ENCODE measurements at regions not wholly inside any gene's neighbourhood (a gene's known extent, or its start where the extent isn't known, plus 50 kb on each side); places are given as distances from the start of the nearest gene placed in this dataset.

DNA sequence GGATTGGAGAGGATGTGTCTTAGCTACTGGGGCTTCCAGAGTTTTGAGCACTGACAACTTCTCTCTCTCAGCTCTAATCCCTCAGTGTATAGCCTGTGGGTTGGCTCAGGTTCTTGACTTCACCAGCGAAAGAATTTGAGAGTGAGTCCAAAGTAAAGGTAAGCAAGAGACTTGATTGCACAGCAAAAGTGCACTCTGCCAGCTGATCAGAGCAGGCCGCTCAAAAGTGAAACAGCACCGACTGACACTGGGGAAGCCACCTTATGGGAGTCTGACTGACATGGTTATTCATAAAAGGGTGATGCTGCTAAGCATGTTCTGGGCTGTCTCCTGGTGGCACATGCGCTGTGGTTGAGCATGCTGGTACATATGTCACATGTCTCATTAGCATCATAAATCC is 389.5 kb downstream of the CBLN4 start:
- FAIRE-seq = no peak

DNA sequence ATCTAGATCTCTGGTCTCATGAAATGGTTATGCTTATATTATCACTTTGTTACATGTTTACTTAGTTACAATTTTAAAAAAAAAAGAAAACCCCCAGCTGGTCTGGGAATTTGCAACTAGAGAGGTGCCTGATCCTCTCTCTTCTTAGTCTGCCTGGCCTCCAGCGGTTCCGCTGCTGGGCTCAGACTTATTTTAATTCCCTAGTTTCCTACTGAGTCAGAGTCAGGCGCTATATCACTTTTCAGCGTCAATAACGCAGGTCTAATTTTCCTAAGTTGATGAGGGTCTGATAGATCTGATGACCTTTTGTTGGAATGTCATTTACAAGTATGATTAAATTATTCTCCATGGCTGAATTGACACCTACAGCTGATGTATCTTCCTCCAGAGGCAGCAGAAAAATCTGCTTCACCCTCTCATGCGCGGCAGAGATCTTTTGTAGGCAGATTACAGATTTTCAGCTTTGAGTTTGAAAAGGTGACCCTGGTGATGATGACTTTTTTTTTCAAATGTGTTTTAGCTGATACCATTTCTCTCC is 391.0 kb downstream of the CBLN4 start:
- FAIRE-seq (no peak), DNase-seq (ENCODE audit: low spot score in 2 of 2) (no peak)

More for the DNA sequence above, 389.5 kb downstream of the CBLN4 start:
- no peak for DNase-seq (ENCODE audit: low spot score in 2 of 2)

DNA sequence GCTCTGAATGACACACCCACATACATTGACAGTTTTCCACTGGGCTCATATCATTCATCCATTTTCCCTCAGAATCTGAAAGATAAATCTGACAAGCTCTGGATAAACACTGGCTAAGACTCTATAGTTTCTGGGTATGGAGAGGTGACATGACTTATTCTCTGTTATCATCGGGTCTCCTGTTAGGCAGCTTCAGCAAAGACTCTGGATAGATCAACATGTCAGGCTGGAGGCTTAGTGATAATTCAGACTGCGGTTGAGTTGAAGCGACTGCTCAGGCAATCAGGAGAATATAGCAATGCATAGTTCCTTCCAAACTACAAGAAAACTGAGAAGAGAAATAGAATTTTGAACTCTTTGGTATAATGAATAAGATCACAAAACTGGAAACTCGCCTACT is 394.6 kb downstream of the CBLN4 start:
- no peak for DNase-seq (ENCODE audit: low spot score in 2 of 2)

DNA sequence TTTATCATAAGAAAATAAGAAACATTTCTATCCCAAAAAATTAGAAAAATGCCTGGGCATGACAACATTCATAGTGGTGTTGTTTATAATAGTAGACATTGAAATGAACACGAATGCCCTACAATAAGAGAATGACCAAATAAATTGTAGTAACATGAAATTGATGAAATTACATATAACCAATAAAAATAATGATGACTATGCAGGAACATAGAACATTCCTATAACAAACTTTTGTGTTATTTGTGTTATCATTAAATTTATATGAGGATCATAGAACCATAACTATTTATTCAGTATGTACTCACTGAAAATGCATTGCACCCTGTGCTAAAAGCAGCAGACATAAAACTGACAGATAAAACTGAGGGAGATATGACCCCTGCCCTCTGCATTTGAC is 399.7 kb downstream of the CBLN4 start:
- FAIRE-seq (no peak), DNase-seq (ENCODE audit: low spot score in 2 of 2) (no peak)

More for the DNA sequence above, 394.6 kb downstream of the CBLN4 start:
- no peak for FAIRE-seq

DNA sequence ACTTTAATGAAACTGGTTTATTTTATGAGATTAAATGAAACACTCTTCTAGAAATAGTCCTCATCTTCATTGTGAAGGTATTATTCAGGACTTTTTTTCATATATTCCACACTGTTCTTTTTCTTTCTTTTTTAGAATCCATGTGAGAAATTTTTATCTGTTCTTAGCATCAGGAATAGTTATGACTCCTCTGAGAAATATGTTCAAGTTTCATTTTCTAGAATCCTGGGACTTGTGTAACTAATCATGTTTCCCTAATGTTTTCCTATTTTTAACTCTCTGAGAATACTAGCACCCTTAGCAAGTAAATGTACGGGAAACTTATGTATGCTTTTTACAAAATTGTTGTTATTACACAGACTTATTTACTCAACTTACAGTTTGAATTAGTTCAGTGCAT is 407.8 kb downstream of the CBLN4 start:
- FAIRE-seq = no peak
- DNase-seq (ENCODE audit: low spot score in 2 of 2) = no peak

DNA sequence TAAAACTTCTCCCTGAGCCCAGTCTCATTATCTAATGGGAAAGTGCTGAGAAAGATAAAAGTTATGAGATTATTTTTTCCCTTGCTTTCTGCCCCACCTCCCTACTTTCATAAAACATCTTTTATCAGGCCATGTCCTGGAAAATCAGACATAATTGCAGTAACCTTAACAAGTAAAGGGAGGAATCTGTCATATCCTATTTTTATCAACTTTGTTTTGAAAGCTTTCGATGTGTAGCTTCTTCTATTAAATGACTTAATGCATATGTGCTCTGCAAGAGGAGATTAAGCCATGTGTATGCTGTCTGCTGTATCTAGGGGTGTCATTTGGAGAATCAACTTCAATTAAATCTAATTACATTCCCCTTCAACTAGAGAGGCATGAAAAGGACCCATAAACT is 408.9 kb downstream of the CBLN4 start:
- DNase-seq (ENCODE audit: low spot score in 2 of 2) = no peak
- FAIRE-seq = no peak

DNA sequence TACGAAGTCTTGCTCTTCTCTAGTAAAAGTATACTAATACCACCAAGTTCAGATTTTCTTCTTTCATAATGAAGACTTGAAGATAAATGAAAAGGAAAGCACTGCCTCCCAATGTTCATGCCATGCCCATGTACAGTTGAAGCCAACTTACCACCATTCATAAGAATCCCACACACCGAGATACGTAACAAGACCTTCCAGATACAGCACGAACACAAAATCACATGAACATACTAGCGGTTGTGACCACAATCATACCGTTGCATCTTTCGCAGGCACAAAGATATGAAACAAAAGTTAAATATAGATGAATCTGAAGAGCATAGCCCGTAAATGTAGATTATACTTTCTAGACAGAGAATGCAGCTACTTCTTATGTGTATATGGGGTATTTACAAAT is 412.5 kb downstream of the CBLN4 start:
- no peak for FAIRE-seq

DNA sequence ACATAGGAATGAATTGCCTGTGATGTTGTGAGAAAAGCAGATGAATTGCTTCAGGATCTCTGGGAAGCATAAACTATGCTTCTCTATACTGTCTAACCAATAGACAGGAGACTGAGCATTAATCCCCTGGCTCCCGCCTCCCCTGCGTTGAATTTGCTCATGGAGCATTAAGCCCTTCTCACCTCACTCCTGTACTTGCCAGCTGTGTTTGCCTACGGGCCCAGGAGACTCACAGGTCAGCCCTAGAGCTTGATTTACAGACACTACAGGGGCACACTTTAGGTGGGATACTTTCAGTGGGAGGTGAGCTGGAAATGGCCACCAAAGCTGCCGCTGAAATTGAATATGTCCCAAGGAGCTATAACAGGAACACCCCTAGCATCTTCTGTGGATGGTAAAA is 418.7 kb downstream of the CBLN4 start:
- no peak for FAIRE-seq
- no peak for DNase-seq (ENCODE audit: low spot score in 2 of 2)

More for the DNA sequence above, 412.5 kb downstream of the CBLN4 start:
- no peak for DNase-seq (ENCODE audit: low spot score in 2 of 2)

DNA sequence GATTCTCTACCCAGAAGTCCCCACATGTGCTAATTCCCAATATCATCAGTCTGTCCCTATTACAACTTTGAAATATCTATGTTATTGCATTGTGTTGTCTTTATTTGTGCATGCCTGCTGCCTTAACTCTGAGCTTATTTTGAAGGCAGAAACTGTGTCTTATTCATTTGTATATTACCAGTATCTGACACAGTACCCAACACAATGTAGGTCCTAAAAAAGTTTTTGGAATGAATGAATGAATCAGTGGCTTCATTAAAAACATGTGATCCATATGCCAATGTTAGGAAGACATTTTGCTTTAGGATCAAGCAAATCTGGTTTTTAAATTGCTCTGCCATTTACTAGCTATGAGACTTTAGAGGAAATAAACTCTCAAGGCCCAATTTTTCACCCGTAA is 420.4 kb downstream of the CBLN4 start:
- DNase-seq (ENCODE audit: low spot score in 2 of 2) = no peak
- FAIRE-seq = no peak

DNA sequence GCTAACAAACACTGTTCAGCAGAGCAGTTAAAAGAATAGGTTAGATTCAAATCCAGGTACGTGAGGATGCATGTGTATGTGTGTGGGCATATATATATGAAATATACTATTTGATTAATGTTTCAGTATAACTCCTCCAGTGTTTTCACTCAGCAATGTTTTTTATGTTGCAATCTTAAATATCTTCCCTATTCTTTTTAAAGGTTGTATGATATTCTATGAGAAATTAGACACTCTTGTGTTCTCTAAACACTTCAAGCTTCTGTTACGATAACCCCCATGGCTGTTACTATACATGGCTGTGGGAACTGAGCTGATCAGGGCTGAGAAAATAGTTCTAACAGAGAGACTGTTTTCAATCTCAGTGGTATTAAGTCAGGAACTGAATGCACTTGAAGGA is 421.0 kb downstream of the CBLN4 start:
- FAIRE-seq = no peak
- no peak for DNase-seq (ENCODE audit: low spot score in 2 of 2)

DNA sequence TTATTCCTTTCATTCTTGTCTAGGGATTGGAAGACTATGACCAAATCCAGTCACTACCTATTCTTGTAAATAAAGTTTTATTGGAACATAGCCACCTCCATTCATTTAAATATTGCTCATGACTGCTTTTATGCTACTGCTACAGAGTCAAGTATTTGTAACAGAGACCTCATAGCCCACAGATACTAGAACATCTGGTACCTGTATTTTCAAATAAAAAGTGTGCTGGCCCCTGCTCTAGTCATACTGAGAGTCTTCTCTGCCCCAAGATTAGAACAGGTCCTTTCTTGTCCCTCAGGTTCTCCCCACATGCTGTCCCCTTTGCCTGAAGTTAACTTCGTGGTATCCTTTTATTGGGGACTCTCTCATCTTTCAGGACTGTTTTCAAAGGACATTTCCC is 422.3 kb downstream of the CBLN4 start:
- FAIRE-seq (no peak), DNase-seq (ENCODE audit: low spot score in 2 of 2) (no peak)

DNA sequence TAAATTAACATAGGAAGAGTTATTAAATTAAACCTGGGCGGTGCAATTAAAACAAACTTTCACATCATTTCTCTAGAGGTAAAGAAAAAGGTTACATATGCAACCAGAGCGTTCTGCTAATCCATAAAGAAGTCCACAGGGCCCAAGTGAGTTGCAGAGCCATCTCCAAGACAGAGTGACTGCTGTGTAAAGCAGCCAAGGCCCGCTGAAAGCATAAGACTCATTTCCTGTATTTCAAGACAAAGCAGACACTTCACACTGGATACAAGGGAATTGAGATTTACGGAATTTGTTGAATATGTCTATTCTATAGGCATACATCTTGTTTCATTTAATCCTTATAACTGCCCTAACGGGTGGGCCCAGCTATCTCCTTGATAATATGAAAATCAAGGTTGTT is 422.8 kb downstream of the CBLN4 start:
- DNase-seq (ENCODE audit: low spot score in 2 of 2) = no peak
- FAIRE-seq = no peak

DNA sequence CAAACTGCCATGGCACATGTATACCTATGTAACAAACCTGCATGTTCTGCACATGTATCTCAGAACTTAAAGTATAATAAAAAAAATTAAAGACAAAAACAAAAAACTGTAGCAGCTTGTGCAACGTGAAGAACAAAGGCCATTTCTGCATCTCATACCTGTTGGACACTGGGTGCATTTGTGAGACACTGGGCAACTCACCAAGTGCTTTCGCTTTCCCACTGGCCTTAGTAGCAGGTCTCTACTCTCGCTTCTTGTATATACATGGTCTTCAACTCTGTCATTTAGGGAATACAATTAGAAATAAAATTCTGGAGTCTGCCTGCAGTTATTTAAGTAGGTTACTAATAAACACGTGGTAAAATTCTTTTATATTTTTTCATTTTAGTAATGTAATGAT is 423.8 kb downstream of the CBLN4 start:
- DNase-seq (ENCODE audit: low spot score in 2 of 2) (no peak), FAIRE-seq (no peak)

DNA sequence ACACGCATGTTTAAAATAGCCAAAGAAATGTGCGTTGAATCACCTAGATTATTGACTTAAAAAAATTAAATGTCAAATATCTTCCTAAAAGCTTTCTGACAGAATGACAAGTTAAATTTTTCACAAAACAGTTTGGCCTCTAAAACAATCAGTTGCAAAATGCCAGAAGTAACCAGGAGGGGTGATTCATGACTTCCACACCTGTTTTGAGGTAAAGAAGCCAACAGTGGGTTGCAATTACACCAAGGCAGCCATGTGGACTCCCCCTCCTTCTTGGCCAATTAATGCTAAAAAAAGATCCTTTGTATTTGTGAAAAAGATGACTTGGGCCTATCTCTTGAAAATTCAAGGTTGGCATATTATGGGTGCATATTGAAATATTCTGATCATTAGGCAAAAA is 424.8 kb downstream of the CBLN4 start:
- no peak for DNase-seq (ENCODE audit: low spot score in 2 of 2)
- FAIRE-seq = no peak

DNA sequence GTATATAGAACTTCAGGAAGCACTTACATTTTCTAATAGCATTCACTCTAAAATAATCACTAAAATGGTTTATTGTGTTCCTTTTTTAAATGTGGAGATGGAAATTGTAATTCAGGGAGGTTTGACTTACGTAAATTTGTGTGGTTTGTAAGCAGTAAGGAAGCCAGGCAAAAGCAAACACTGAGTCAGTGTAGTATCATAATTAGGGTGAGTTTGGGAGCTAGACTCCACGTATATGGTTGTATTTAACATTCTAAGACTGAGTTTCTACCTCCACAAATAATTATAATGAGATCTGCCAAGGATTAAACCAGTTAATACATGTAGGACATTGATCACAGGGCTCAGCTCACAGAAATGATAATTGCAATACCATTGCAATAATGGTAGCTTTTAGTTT is 425.5 kb downstream of the CBLN4 start:
- FAIRE-seq = no peak
- no peak for DNase-seq (ENCODE audit: low spot score in 2 of 2)

DNA sequence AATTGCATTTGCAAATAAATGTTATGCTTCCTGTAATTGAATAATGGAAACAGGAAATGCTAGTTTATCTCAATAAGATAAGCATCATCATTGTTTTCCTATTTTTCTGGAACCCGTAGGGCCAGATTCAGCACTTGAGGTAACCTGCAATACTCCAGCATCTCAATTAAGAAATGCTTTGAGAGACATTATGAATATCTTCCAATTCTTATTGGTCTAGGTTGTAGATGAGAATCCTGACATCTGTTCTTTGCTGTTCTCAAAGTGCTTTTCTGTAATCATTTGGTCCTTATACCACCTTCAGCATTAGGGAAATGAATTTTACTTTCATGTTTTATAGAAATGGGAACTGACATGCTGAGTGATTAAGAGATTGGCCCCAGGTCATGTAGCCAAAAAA is 428.3 kb downstream of the CBLN4 start:
- DNase-seq (ENCODE audit: low spot score in 2 of 2) (no peak), FAIRE-seq (no peak)

DNA sequence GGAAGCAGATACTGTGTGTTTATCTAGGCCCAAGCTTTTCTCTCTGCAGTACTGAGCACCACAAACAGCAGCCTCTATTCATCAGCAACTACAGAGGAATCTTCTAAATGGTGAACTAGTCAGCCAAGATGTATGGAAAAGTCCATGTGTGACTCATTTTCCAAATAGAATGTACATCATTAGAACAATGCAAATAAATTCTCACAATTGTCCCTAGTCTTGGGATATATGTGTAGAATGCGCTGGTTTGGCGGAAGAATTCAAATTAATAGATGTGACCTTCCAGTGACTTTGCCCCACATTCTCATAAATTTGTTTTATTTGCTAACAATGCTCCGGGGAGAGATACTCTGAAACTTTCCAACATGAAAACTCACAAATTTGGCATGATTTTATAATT is 436.2 kb downstream of the CBLN4 start:
- DNase-seq (ENCODE audit: low spot score in 2 of 2) (no peak), FAIRE-seq (no peak)

DNA sequence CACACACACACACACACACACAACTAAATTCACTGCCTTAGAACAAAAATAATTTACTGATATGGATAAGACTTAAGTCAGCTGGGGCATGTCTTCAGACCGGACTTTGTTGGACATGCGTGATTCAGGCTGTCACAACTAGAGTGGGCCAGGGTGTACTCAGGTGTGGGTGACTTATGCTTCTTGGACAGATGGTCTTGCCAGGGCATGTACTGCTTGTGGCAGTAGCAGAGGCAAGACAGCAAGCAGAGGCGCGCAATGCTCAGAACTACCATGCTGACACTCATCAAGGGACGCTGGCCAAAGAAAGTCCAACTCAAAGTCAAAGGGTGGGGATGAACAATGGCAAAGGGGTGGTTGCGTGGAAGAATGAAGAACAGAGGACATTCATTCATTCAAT is 437.5 kb downstream of the CBLN4 start:
- DNase-seq (ENCODE audit: low spot score in 2 of 2) = no peak
- no peak for FAIRE-seq

DNA sequence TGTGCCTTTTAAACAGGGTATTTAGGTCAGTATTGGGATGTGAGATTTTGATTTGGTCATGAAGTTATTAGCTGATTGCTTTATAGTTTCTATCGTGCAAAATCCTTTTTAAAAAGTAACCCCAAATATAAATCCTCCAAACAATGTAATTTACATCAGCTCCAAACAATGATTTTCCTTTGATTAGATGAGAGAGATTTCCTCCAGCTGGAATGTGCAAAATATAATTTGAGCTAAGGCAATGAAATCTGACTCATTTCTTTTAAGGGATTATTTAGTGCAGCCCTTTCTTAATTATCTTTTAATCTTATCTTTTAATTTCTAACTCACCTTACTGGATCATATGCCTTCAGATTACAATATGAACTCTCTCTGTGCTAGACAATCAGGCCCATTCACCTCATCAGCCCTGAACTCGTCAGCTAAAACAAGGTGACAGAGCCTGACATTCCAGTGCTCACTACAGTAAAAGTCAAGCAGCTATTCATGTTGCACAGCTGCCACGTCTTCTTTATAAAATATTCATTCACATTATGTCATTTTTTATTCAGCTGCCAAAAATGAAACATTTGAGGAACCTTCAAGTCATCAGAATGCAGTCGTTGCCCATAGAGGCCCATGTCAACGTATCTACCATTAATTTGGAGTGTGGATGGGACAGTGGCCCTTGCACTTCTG is 440.1 kb downstream of the CBLN4 start:
- DNase-seq (ENCODE audit: low spot score in 2 of 2) = no peak
- FAIRE-seq = no peak

DNA sequence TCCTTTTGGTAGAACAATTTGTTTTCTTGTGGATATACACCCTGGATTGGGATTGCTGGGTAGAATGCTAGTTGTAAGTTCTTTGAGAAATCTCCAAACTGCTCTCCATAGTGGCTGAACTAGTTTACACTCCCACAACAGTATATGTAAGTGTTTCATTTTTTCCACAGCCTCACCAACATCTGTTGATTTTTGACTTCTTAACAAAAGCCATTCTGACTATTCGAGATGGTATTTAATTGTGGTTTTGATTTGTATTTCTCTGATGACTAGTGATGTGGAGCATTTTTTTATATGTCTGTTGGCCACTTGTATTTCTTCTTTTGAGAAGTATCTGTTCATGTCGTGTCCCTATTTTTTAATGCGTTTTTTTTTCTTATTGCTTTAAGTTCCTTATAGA is 444.1 kb downstream of the CBLN4 start:
- DNase-seq (ENCODE audit: low spot score in 2 of 2) = no peak

DNA sequence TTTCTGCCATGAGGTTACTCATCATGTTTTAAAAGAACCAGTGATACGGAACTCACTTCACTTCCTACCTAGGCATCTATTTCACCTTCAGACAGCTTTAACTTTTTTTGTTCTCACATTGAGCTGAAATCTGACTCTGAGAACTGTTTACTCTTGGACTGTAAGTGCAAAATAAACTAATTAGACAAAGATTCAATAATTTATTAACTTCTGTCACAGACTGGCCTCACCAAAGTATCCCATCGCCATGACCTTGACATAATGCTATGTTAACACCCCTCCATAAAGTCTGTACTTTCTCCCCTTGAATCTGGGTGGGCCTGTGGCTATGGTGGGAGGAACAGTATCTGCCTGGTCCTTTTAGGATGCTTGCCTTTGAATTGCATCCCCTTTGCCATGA is 448.1 kb downstream of the CBLN4 start:
- no peak for DNase-seq (ENCODE audit: low spot score in 2 of 2)
- FAIRE-seq = no peak

More for the DNA sequence above, 444.1 kb downstream of the CBLN4 start:
- no peak for FAIRE-seq

DNA sequence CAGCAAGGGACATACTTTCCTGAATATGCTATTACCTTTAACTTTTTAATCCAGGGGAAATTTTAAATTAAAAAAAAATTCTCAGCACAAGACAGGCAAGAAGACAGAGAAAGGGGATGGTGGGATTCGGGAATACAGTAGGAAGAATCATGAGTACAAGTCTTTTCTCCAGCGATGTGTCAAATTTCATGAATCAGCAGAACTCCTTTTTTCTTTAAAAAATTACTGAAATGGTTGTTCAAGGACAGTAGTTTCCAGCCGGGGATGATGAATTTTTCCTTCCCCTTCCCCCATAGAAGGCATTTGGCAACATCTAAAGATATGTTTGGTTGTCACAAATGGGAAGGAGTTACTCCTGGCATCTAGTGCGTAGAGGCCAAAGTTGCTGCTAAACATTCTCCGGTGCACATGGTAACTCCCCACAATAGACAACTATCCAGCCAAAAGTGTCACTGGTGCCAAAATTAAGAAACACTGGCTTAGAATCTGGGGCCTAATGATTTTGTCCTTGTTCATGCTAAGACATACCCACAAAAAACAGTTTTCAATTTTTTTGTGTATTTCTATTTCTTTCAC is 450.2 kb downstream of the CBLN4 start:
- FAIRE-seq (no peak), DNase-seq (ENCODE audit: low spot score in 2 of 2) (no peak)

All from frontal cortex (tissue), 3 donors.